SK-N-SH (cell line): ENCODE measurements at regions not wholly inside any gene's neighbourhood (a gene's known extent, or its start where the extent isn't known, plus 50 kb on each side); places are given as distances from the start of the nearest gene placed in this dataset.

Source experiments
- CTCF ChIA-PET: fragments of 300-600, 350-600 bp; formaldehyde crosslinking; extraction: SDS; loops from one replicate; lab custom pipeline; 2021; lab: Yijun Ruan, JAX
- POLR2A ChIA-PET: fragments of 350-600 bp; sonication (Branson Sonifier 250); formaldehyde crosslinking; extraction: SDS; loops from one replicate; lab custom pipeline; 2020; ENCODE audit warnings: antibody characterized with exemption, inconsistent platforms; lab: Yijun Ruan, JAX
- DNase-seq: peaks from one replicate; pipeline ENCODE4 v3.0.0; 2012
- H2AFZ ChIP-seq: fragments of 200-600 bp; sonication (generic); 2 replicates; pipeline ENCODE4 v1.8.1; 2016; ENCODE audit warnings: antibody characterized with exemption, mild to moderate bottlenecking, low read depth
- H3F3A ChIP-seq: fragments of 200-600 bp; sonication (generic); replicated peaks from 2 replicates; pipeline ENCODE3; 2016; ENCODE audit warnings: antibody characterized with exemption, mild to moderate bottlenecking; ENCODE audit not compliant: insufficient read depth
- H3K27ac ChIP-seq, 2 experiments: fragments of 200-500 bp in 1 of 2; fragments of 200-600 bp in 1 of 2; sonication (Bioruptor generic) in 1 of 2; sonication (generic), shearing (Covaris generic) in 1 of 2; 2 replicates each; pipeline versions ENCODE4 v1.5.1 to v1.6.1; 2014 to 2016; ENCODE audit warnings: low read depth in 2 of 2, inconsistent platforms in 1 of 2, low read length in 1 of 2, mild to moderate bottlenecking in 1 of 2, mixed read lengths in 1 of 2
- H3K27me3 ChIP-seq: fragments of 200-600 bp; sonication (generic), shearing (Covaris generic); 2 replicates; pipeline ENCODE4 v1.6.1; 2016; ENCODE audit warnings: mixed run types; ENCODE audit not compliant: insufficient read depth
- H3K36me3 ChIP-seq, 2 experiments: fragments of 200-500 bp in 1 of 2; fragments of 200-600 bp in 1 of 2; sonication (Bioruptor generic) in 1 of 2; sonication (generic) in 1 of 2; replicated peaks in 1 of 2; 2 replicates each; pipeline versions ENCODE3 to v1.5.1; 2014 to 2016; ENCODE audit warnings: low read length in 1 of 2, mild to moderate bottlenecking in 1 of 2; ENCODE audit not compliant: insufficient read depth in 2 of 2, control insufficient read depth in 1 of 2
- H3K4me1 ChIP-seq, 2 experiments: fragments of 200-500 bp in 1 of 2; fragments of 200-600 bp in 1 of 2; sonication (Bioruptor generic) in 1 of 2; sonication (generic), shearing (Covaris generic) in 1 of 2; 2 replicates each; pipeline versions ENCODE4 v1.5.1 to v1.6.1; 2014 to 2016; ENCODE audit warnings: low read depth in 1 of 2, low read length in 1 of 2, mixed run types in 1 of 2; ENCODE audit not compliant: insufficient read depth in 2 of 2, control insufficient read depth in 1 of 2
- H3K4me2 ChIP-seq: fragments of 200-600 bp; sonication (generic), shearing (Covaris generic); 2 replicates; pipeline ENCODE4 v1.6.1; 2017; ENCODE audit warnings: mixed run types
- H3K4me3 ChIP-seq, 2 experiments: fragments of 200-500 bp in 1 of 2; fragments of 200-600 bp in 1 of 2; sonication (Bioruptor generic) in 1 of 2; sonication (generic), shearing (Covaris generic) in 1 of 2; 2 replicates each; pipeline versions ENCODE4 v1.5.1 to v1.8.1; 2014 to 2016; ENCODE audit warnings: low read depth in 2 of 2, inconsistent platforms in 1 of 2, low read length in 1 of 2, mild to moderate bottlenecking in 1 of 2, mixed read lengths in 1 of 2, moderate library complexity in 1 of 2
- H3K79me2 ChIP-seq: fragments of 200-600 bp; sonication (generic); 2 replicates; pipeline ENCODE4 v1.8.1; 2017; ENCODE audit warnings: mild to moderate bottlenecking; ENCODE audit not compliant: insufficient read depth
- H3K9ac ChIP-seq: fragments of 200-600 bp; sonication (generic); 2 replicates; pipeline ENCODE4 v1.6.1; 2017; ENCODE audit warnings: mixed run types
- H3K9me2 ChIP-seq: fragments of 200-600 bp; sonication (generic); 2 replicates; pipeline ENCODE4 v1.6.1; 2017; ENCODE audit warnings: mixed run types
- H3K9me3 ChIP-seq: fragments of 200-600 bp; sonication (generic); 2 replicates; pipeline ENCODE4 v1.6.1; 2017; ENCODE audit warnings: mixed run types, mild to moderate bottlenecking, moderate library complexity
- H4K20me1 ChIP-seq: fragments of 200-600 bp; sonication (generic); 2 replicates; pipeline ENCODE4 v1.6.1; 2017; ENCODE audit warnings: mild to moderate bottlenecking, mixed run types; ENCODE audit not compliant: insufficient read depth
- CHD2 ChIP-seq: fragments of 150-350 bp; IDR thresholded peaks from 2 replicates; pipeline ENCODE4 v1.6.1; 2018; ENCODE audit warnings: low read length; ENCODE audit not compliant: partially characterized antibody
- EP300 ChIP-seq, 2 experiments: IDR thresholded peaks; 2 replicates each; pipeline versions ENCODE4 v1.4.0 to v1.6.1; 2012; ENCODE audit warnings: borderline replicate concordance in 1 of 2, low read depth in 1 of 2, low read length in 1 of 2
- EZH2phosphoT487 ChIP-seq: fragments of 200-600 bp; sonication (generic); IDR thresholded peaks from 2 replicates; pipeline ENCODE4 v1.6.1; 2017; ENCODE audit warnings: low read depth, mixed run types, mild to moderate bottlenecking, antibody characterized with exemption, moderate library complexity, borderline replicate concordance
- FOSL2 ChIP-seq: IDR thresholded peaks from 2 replicates; pipeline ENCODE4 v1.4.0; 2012; ENCODE audit warnings: low read depth, mild to moderate bottlenecking, moderate library complexity, borderline replicate concordance
- FOXM1 ChIP-seq: IDR thresholded peaks from 2 replicates; pipeline ENCODE4 v1.4.0; 2012; ENCODE audit warnings: low read depth, mild to moderate bottlenecking
- GABPA ChIP-seq: IDR thresholded peaks from 2 replicates; pipeline ENCODE4 v1.4.0; 2012; ENCODE audit warnings: low read depth, mild to moderate bottlenecking
- JUND ChIP-seq: IDR thresholded peaks from 2 replicates; pipeline ENCODE4 v1.4.0; 2012
- MEF2A ChIP-seq: IDR thresholded peaks from 2 replicates; pipeline ENCODE4 v1.4.0; 2012; ENCODE audit warnings: low read depth, borderline replicate concordance
- MXI1 ChIP-seq: IDR thresholded peaks from 2 replicates; pipeline ENCODE4 v1.6.1; 2012; ENCODE audit warnings: mild to moderate bottlenecking, low read depth, low read length, improper control_type of control experiment
- NFIC ChIP-seq: IDR thresholded peaks from 2 replicates; pipeline ENCODE4 v1.4.0; 2012; ENCODE audit warnings: borderline replicate concordance
- POLR2AphosphoS5 ChIP-seq: IDR thresholded peaks from 2 replicates; pipeline ENCODE4 v1.6.1; 2012; ENCODE audit warnings: low read depth, low read length
- RAD21 ChIP-seq: IDR thresholded peaks from 2 replicates; pipeline ENCODE4 v1.6.1; 2012; ENCODE audit warnings: mild to moderate bottlenecking, low read length
- RCOR1 ChIP-seq: fragments of 150-350 bp; IDR thresholded peaks from 2 replicates; pipeline ENCODE4 v1.6.1; 2017; ENCODE audit warnings: antibody characterized with exemption, low read length
- REST ChIP-seq: IDR thresholded peaks from 2 replicates; pipeline ENCODE4 v1.6.1; 2012; ENCODE audit warnings: mild to moderate bottlenecking, low read depth, low read length, moderate library complexity
- RFX5 ChIP-seq: IDR thresholded peaks from 2 replicates; pipeline ENCODE4 v1.6.1; 2012; ENCODE audit warnings: mild to moderate bottlenecking, improper control_type of control experiment, low read length
- SIN3A ChIP-seq: IDR thresholded peaks from 2 replicates; pipeline ENCODE4 v1.6.1; 2012; ENCODE audit warnings: low read depth, mild to moderate bottlenecking, low read length, moderate library complexity, borderline replicate concordance
- WGBS: methylation state at CpG from one replicate; pipeline ENCODE4 v1.1.6; 2017; ENCODE audit warnings: low lambda C conversion rate; 5-methylcytosine and 5-hydroxymethylcytosine counted together
- TF ChIP-seq, protein P1 (sequence below): fragments of 150-350 bp; IDR thresholded peaks from 2 replicates; pipeline ENCODE4 v1.6.1; 2017; ENCODE audit warnings: antibody characterized with exemption, low read length, low read depth, borderline replicate concordance

DNA sequence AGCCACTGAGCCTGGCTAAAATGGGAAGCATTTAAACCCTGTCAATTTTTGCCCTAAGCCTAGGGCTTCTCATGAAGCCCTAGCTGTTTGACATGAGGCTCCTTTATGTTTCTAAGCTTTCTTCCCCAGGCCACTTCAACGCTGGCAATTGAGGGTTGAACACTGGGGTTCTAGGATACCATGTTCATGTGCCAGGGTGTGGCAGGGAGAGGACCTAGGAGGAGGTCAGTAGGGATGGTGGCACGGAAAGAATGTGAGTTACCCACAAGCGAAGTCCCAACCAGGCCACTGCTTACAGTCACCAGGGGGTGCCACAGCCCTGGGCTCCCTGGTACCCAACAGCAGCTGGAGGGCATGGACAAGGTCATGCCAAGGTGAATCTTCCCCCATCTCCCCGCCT is 90.8 kb upstream of the AJAP1 start:
- Histone ChIP-seq H3K27me3 (no peaks in the 10 kb centered on the region), H3K79me2 (no peaks in the 10 kb centered on the region), H2AFZ (no peak overlapping the region), H3K4me1 (no peaks in the 10 kb centered on the region), H3K36me3 (no peaks in the 10 kb centered on the region), H3K9me3 (no peaks in the 10 kb centered on the region), H4K20me1 (no peaks in the 10 kb centered on the region), H3K4me3 (no peak overlapping the region), H3K27ac (no peak overlapping the region), H3K4me2 (no peak overlapping the region), H3F3A (no peaks in the 10 kb centered on the region)
- DNase-seq = no peak
- ChIA-PET POLR2A (no interaction called here), CTCF (interaction anchor here (0.9 kb wide), 1 partner anchor 93 kb away, joined by 3 read pairs; no protein-coding TSS in a partner anchor)
- WGBS = 10% methylated on average over 4 of the region's 4 CpGs
- TF ChIP-seq GABPA (no peak), SIN3A (no peak), RFX5 (no peak), REST (no peak)
- TF ChIP-seq, all 33 proteins: peak for 0
- H3K9ac ChIP-seq = no peak overlapping the region
- H3K9me2 ChIP-seq = no peaks in the 10 kb centered on the region

DNA sequence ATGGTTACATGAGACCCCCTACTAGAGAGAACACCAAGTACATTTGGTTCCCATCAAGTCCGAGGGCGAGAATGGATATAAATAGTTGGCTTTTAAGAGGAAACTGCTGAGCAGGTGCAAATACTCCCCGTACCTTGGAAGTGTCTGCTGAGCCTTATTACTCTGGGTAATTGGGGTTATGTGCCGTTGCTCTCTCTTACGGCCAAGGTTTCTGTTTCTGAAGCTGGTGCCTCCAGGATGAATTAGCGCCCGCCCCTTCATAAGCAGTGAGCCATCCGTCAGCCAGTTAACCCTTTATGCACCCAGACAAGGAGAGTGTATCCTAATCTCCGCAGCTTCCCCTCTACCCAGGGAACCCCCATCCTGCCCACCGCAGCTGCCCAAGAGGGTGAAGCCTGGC is 90.4 kb upstream of the AJAP1 start:
- POLR2A ChIA-PET = no interaction called here

DNA sequence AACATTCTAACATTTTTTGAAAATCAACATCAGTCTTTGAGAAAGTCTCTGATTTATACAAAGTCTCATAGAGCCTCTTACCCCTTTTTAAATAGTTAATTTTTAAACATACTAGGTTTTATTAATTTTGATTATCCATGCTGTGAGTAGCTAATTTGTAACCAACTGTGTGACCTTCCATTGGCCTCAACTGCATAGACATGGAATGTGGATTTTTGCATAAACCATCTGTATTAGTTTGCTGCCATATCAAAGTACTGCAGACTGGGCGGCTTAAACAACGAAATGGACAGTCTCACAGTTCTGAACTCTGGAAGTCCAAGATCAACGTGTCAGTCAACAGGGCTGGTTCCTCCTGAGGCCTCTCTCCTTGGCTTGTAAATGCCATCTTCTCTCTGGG is 89.2 kb upstream of the AJAP1 start:
- no peak overlapping the region for H3K4me2 ChIP-seq
- H3K9me3 ChIP-seq = no peaks in the 10 kb centered on the region
- H3K9ac ChIP-seq = no peak overlapping the region
- no peaks in the 10 kb centered on the region for H3K36me3 ChIP-seq
- H3K27ac ChIP-seq = no peak overlapping the region
- H2AFZ ChIP-seq = no peak overlapping the region
- no peaks in the 10 kb centered on the region for H3K4me1 ChIP-seq
- no peaks in the 10 kb centered on the region for H4K20me1 ChIP-seq
- H3K79me2 ChIP-seq = no peaks in the 10 kb centered on the region
- POLR2A ChIA-PET = no interaction called here
- no peaks in the 10 kb centered on the region for H3K27me3 ChIP-seq
- no peak overlapping the region for H3K4me3 ChIP-seq
- DNase-seq = no peak
- 17% methylated on average over 3 of the region's 3 CpGs for WGBS
- CTCF ChIA-PET = no interaction called here
- no peaks in the 10 kb centered on the region for H3K9me2 ChIP-seq
- H3F3A ChIP-seq = no peaks in the 10 kb centered on the region
- no peak for TF ChIP-seq RAD21
- TF ChIP-seq MXI1 = no peak
- TF ChIP-seq, protein P1, sequence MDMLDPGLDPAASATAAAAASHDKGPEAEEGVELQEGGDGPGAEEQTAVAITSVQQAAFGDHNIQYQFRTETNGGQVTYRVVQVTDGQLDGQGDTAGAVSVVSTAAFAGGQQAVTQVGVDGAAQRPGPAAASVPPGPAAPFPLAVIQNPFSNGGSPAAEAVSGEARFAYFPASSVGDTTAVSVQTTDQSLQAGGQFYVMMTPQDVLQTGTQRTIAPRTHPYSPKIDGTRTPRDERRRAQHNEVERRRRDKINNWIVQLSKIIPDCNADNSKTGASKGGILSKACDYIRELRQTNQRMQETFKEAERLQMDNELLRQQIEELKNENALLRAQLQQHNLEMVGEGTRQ = no peak
- TF ChIP-seq NFIC = no peak
- TF ChIP-seq CHD2 = no peak
- TF ChIP-seq REST = no peak
- TF ChIP-seq SIN3A = no peak
- no peak for TF ChIP-seq FOSL2
- no peak for TF ChIP-seq RCOR1
- no peak for TF ChIP-seq JUND
- no peak for TF ChIP-seq MEF2A

More for the DNA sequence above, 90.4 kb upstream of the AJAP1 start:
- H3K9ac ChIP-seq = no peak overlapping the region
- H3K9me3 ChIP-seq = no peaks in the 10 kb centered on the region
- no peak overlapping the region for H2AFZ ChIP-seq
- H3K4me1 ChIP-seq = no peaks in the 10 kb centered on the region
- DNase-seq = no peak
- H3K27me3 ChIP-seq = no peaks in the 10 kb centered on the region
- no peak overlapping the region for H3K4me3 ChIP-seq
- CTCF ChIA-PET = no interaction called here
- 26% methylated on average over 8 of the region's 10 CpGs for WGBS
- H3K36me3 ChIP-seq = no peaks in the 10 kb centered on the region
- no peaks in the 10 kb centered on the region for H3F3A ChIP-seq
- H3K9me2 ChIP-seq = no peaks in the 10 kb centered on the region
- no peaks in the 10 kb centered on the region for H4K20me1 ChIP-seq
- H3K4me2 ChIP-seq = no peak overlapping the region
- no peak overlapping the region for H3K27ac ChIP-seq
- H3K79me2 ChIP-seq = no peaks in the 10 kb centered on the region
- TF ChIP-seq EP300 (IDR thresholded peaks at IDR 0.05; ENCODE audit: borderline replicate concordance in 1 of 2, low read depth in 1 of 2, low read length in 1 of 2) = no peak
- TF ChIP-seq FOXM1 = no peak
- no peak for TF ChIP-seq POLR2AphosphoS5
- TF ChIP-seq EZH2phosphoT487 = no peak
